ENCODE measurements at regions not wholly inside any gene's neighbourhood (a gene's known extent, or its start where the extent isn't known, plus 50 kb on each side); places are given as distances from the start of the nearest gene placed in this dataset.

DNA sequence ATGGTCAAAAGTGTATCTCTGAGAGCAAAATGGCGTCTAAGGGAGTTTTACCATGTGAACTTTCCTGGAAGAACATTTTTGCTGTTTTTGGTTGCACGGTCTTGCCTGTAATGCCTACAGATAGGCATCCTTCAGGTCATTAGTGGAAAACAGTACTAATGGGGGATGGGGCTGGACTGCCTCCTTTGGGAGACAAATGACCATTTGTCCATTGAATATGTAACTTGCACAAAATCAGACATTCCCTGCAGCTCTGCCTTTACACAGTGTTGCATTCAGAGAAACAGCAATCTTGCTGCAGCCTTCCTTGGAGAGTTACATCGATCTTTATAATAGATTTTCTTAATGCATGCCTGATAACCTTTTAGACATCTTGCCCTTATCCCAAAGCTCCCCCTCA is 138.5 kb upstream of the EGFLAM start:
- Histone ChIP-seq H3K4me2 (ENCODE audit: low read length) (no peak overlapping the region), H3K27me3 (ENCODE audit: insufficient read depth, low read length) (peaks cover 8% of the 10 kb centered on the region), H3K79me2 (ENCODE audit: insufficient read depth, low read length) (no peaks in the 10 kb centered on the region), H3K9me3 (ENCODE audit: insufficient read depth, low read depth, low read length) (no peaks in the 10 kb centered on the region), H3K4me1 (ENCODE audit: insufficient read depth, low read length) (no peaks in the 10 kb centered on the region), H3K9ac (ENCODE audit: low read length) (no peak overlapping the region), H2AFZ (ENCODE audit: low read depth, low read length) (no peak overlapping the region), H3K4me3 (ENCODE audit: insufficient read depth, low read depth, low read length) (no peak overlapping the region), H4K20me1 (ENCODE audit: insufficient read depth, low read length) (no peaks in the 10 kb centered on the region), H3K27ac (ENCODE audit: low read depth, low read length) (no peak overlapping the region), H3K36me3 (ENCODE audit: insufficient read depth, low read length) (no peaks in the 10 kb centered on the region)
- H3K36me3 Mint-ChIP-seq (ENCODE audit: low read depth, unreplicated experiment), result no peaks in the 10 kb centered on the region
- H3K4me3 Mint-ChIP-seq (ENCODE audit: unreplicated experiment), result no peak overlapping the region
- no peaks in the 10 kb centered on the region for H3K27me3 Mint-ChIP-seq (ENCODE audit: low read depth, unreplicated experiment)
- no peaks in the 10 kb centered on the region for H3K4me1 Mint-ChIP-seq (ENCODE audit: low read depth, unreplicated experiment)
- no peak for DNase-seq (ENCODE audit: low read depth)
- no peak for FAIRE-seq
- TF ChIP-seq, protein P1, sequence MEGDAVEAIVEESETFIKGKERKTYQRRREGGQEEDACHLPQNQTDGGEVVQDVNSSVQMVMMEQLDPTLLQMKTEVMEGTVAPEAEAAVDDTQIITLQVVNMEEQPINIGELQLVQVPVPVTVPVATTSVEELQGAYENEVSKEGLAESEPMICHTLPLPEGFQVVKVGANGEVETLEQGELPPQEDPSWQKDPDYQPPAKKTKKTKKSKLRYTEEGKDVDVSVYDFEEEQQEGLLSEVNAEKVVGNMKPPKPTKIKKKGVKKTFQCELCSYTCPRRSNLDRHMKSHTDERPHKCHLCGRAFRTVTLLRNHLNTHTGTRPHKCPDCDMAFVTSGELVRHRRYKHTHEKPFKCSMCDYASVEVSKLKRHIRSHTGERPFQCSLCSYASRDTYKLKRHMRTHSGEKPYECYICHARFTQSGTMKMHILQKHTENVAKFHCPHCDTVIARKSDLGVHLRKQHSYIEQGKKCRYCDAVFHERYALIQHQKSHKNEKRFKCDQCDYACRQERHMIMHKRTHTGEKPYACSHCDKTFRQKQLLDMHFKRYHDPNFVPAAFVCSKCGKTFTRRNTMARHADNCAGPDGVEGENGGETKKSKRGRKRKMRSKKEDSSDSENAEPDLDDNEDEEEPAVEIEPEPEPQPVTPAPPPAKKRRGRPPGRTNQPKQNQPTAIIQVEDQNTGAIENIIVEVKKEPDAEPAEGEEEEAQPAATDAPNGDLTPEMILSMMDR (IDR thresholded peaks at IDR 0.05; ENCODE audit: insufficient read depth, low read depth, low read length), result no peak
- TF ChIP-seq EZH2 (IDR thresholded peaks at IDR 0.05; ENCODE audit: insufficient read depth, low read length), result no peak
- no peak overlapping the region for H3K27ac Mint-ChIP-seq (ENCODE audit: unreplicated experiment)
- H3K9me3 Mint-ChIP-seq (ENCODE audit: unreplicated experiment), result peaks cover 5% of the 10 kb centered on the region

DNA sequence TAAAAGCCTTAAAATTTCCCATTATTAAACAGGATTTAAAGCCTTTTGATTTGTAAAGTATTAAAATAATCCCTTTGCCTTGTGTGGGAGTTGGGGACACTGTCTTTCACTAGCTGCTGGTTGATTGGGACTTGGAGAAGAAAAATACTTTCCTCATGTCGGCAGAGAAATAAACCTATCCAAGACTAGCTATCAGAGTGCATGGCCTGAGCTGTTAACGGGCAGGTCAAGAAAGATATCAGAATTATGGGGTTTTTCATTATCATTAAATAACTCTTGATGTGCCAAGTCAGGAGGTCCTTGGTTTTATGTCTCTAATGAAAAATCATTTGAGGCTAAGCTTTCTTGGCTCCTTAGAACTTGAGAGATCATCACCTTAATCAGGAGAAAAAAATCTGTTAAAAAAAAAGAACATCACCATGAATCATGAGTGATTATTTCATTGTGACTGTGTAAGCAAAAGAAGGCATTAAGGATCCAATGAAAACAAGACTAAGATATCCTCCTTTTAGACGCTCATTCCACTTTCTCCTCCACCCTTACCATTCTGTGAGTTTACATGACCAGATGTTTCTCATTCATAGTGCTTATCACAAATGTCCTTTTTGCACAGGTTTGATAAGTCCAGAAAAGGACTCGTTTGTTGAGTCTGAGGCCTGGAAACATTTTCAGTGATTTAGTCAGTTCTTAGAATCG is 140.4 kb upstream of the EGFLAM start:
- Histone ChIP-seq H3K9ac (ENCODE audit: low read length) (no peak overlapping the region), H3K36me3 (ENCODE audit: insufficient read depth, low read length) (no peaks in the 10 kb centered on the region), H3K79me2 (ENCODE audit: insufficient read depth, low read length) (no peaks in the 10 kb centered on the region), H4K20me1 (ENCODE audit: insufficient read depth, low read length) (no peaks in the 10 kb centered on the region), H3K27me3 (ENCODE audit: insufficient read depth, low read length) (peaks cover 8% of the 10 kb centered on the region), H2AFZ (ENCODE audit: low read depth, low read length) (no peak overlapping the region), H3K4me3 (ENCODE audit: insufficient read depth, low read depth, low read length) (no peak overlapping the region), H3K4me1 (ENCODE audit: insufficient read depth, low read length) (no peaks in the 10 kb centered on the region), H3K27ac (ENCODE audit: low read depth, low read length) (no peak overlapping the region), H3K9me3 (ENCODE audit: insufficient read depth, low read depth, low read length) (no peaks in the 10 kb centered on the region), H3K4me2 (ENCODE audit: low read length) (no peak overlapping the region)
- TF ChIP-seq EZH2 (IDR thresholded peaks at IDR 0.05; ENCODE audit: insufficient read depth, low read length), result no peak
- TF ChIP-seq, protein P1 (IDR thresholded peaks at IDR 0.05; ENCODE audit: insufficient read depth, low read depth, low read length), result no peak
- peaks cover 3% of the 10 kb centered on the region for H3K27me3 Mint-ChIP-seq (ENCODE audit: low read depth, unreplicated experiment)
- H3K36me3 Mint-ChIP-seq (ENCODE audit: low read depth, unreplicated experiment), result no peaks in the 10 kb centered on the region
- no peak overlapping the region for H3K4me3 Mint-ChIP-seq (ENCODE audit: unreplicated experiment)
- FAIRE-seq (no peak), DNase-seq (ENCODE audit: low read depth) (peak; percentile 1)
- no peaks in the 10 kb centered on the region for H3K4me1 Mint-ChIP-seq (ENCODE audit: low read depth, unreplicated experiment)
- no peak overlapping the region for H3K27ac Mint-ChIP-seq (ENCODE audit: unreplicated experiment)
- peaks cover 4% of the 10 kb centered on the region for H3K9me3 Mint-ChIP-seq (ENCODE audit: unreplicated experiment)

DNA sequence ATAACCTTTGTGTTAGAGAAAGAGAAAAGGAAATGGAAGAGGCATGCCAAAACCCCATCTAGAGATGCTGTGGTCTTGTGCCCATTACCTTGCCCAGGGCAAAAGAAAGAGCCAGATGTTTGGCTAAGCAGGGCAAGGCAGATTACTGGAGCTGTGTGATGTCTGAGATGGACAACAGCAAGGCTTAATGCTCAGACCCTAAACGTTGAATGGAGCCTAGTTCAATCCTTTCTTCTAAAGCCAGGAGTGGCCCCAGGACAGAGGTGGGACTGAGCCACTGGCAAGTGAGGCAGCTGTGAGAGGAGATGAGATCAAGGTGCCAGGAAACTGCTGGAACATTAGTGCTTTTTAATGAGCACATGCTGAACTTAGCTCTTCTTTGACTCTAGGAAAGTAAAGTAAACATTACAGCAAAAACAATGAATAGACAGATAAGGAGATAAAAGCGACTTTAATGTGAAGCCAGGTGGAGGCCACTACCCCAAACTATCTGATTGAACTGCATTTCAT is 143.0 kb upstream of the EGFLAM start:
- Histone ChIP-seq H3K27ac (ENCODE audit: low read depth, low read length) (no peak overlapping the region), H3K9ac (ENCODE audit: low read length) (no peak overlapping the region), H3K4me3 (ENCODE audit: insufficient read depth, low read depth, low read length) (no peak overlapping the region), H4K20me1 (ENCODE audit: insufficient read depth, low read length) (no peaks in the 10 kb centered on the region), H3K79me2 (ENCODE audit: insufficient read depth, low read length) (no peaks in the 10 kb centered on the region), H3K9me3 (ENCODE audit: insufficient read depth, low read depth, low read length) (no peaks in the 10 kb centered on the region), H3K4me2 (ENCODE audit: low read length) (no peak overlapping the region), H3K27me3 (ENCODE audit: insufficient read depth, low read length) (peaks cover 5% of the 10 kb centered on the region), H3K36me3 (ENCODE audit: insufficient read depth, low read length) (no peaks in the 10 kb centered on the region), H2AFZ (ENCODE audit: low read depth, low read length) (no peak overlapping the region), H3K4me1 (ENCODE audit: insufficient read depth, low read length) (no peaks in the 10 kb centered on the region)
- Mint-ChIP-seq H3K9me3 (ENCODE audit: unreplicated experiment) (peaks cover 3% of the 10 kb centered on the region), H3K27me3 (ENCODE audit: low read depth, unreplicated experiment) (peaks cover 5% of the 10 kb centered on the region), H3K4me3 (ENCODE audit: unreplicated experiment) (no peak overlapping the region), H3K27ac (ENCODE audit: unreplicated experiment) (no peak overlapping the region), H3K36me3 (ENCODE audit: low read depth, unreplicated experiment) (no peaks in the 10 kb centered on the region), H3K4me1 (ENCODE audit: low read depth, unreplicated experiment) (no peaks in the 10 kb centered on the region)
- no peak for DNase-seq (ENCODE audit: low read depth)
- no peak for FAIRE-seq
- TF ChIP-seq, protein P1 (IDR thresholded peaks at IDR 0.05; ENCODE audit: insufficient read depth, low read depth, low read length), result no peak
- no peak for TF ChIP-seq EZH2 (IDR thresholded peaks at IDR 0.05; ENCODE audit: insufficient read depth, low read length)
